Stimulated activated naive CD8-positive, alpha-beta T cell treated with anti-CD3 and anti-CD28 coated beads, Interleukin-15, amount 100 ng/mL, for 72 hours (primary cell): ENCODE measurements at regions not wholly inside any gene's neighbourhood (a gene's known extent, or its start where the extent isn't known, plus 50 kb on each side); places are given as distances from the start of the nearest gene placed in this dataset.
A peak's percentile ranks its signal among the peaks of the same experiment; 100 is the strongest.
"Not testable (repeated sequence)": the region's sequence is repeated elsewhere in the genome, so short reads cannot be mapped to it uniquely, and the experiment has no call there.

Experiments used
- ATAC-seq: fragments of 150-1000 bp; cut with Tn5 transposase; 2 replicates; pipeline ENCODE4 v1.10.0; 2021; ENCODE audit warnings: mild to moderate bottlenecking, moderate library complexity
- DNase-seq, 2 donors: peaks; one replicate each; pipeline ENCODE4 v3.0.0; 2021 to 2022
- H3K27ac Mint-ChIP-seq, 2 donors: one replicate each; pipeline ENCODE4 v1.8.0; 2022; ENCODE audit warnings: mild to moderate bottlenecking in 2 of 2, mixed read lengths in 2 of 2, moderate library complexity in 2 of 2
- H3K27me3 Mint-ChIP-seq: one replicate; pipeline ENCODE4 v1.8.0; 2022; ENCODE audit warnings: mixed read lengths
- H3K4me1 Mint-ChIP-seq: one replicate; pipeline ENCODE4 v1.8.0; 2022; ENCODE audit warnings: mild to moderate bottlenecking, mixed read lengths
- H3K4me3 Mint-ChIP-seq, 2 donors: one replicate each; pipeline ENCODE4 v1.8.0; 2022; ENCODE audit warnings: mild to moderate bottlenecking in 2 of 2, mixed read lengths in 2 of 2, moderate library complexity in 1 of 2
- H3K9me3 Mint-ChIP-seq, 2 donors: one replicate each; pipeline ENCODE4 v1.8.0; 2022; ENCODE audit warnings: mixed read lengths in 2 of 2

- Mint-ChIP-seq H3K4me3 (no peak overlapping the region), H3K4me1 (no peaks in the 10 kb centered on the region), H3K27ac (no peak overlapping the region), H3K27me3 (peaks cover 11% of the 10 kb centered on the region), H3K9me3 (no peaks in the 10 kb centered on the region)
- DNase-seq = no peak
- ATAC-seq = no peak
Measured at GRCh38 chr16:26532456-26532855, 534.3 kb upstream of the C16orf82 start.

GRCh38 chr16:26542198-26542597, 524.5 kb upstream of the C16orf82 start:
- DNase-seq (no peak), ATAC-seq (no peak)
- Mint-ChIP-seq H3K4me1 (no peaks in the 10 kb centered on the region), H3K27ac (no peak overlapping the region), H3K27me3 (no peaks in the 10 kb centered on the region), H3K9me3 (no peaks in the 10 kb centered on the region), H3K4me3 (no peak overlapping the region)

GRCh38 chr16:26546573-26546972, 520.2 kb upstream of the C16orf82 start:
- DNase-seq (no peak), ATAC-seq (no peak)
- H3K9me3 Mint-ChIP-seq = no peaks in the 10 kb centered on the region
- no peak overlapping the region for H3K27ac Mint-ChIP-seq
- no peak overlapping the region for H3K4me3 Mint-ChIP-seq
- H3K4me1 Mint-ChIP-seq = no peaks in the 10 kb centered on the region
- H3K27me3 Mint-ChIP-seq = peaks cover under 1% of the 10 kb centered on the region

- Mint-ChIP-seq H3K4me3 (no peak overlapping the region), H3K4me1 (no peaks in the 10 kb centered on the region), H3K27me3 (peaks cover 10% of the 10 kb centered on the region), H3K27ac (no peak overlapping the region), H3K9me3 (no peaks in the 10 kb centered on the region)
- no peak for DNase-seq
- no peak for ATAC-seq
Measured at GRCh38 chr16:26547681-26548080, 519.0 kb upstream of the C16orf82 start.

- peaks cover 21% of the 10 kb centered on the region for H3K27me3 Mint-ChIP-seq
- ATAC-seq = no peak
Measured at GRCh38 chr16:26550111-26550610, 516.6 kb upstream of the C16orf82 start.

GRCh38 chr16:26554030-26554429, 512.7 kb upstream of the C16orf82 start:
- Mint-ChIP-seq H3K4me3 (no peak overlapping the region), H3K9me3 (no peaks in the 10 kb centered on the region), H3K27me3 (peaks cover 50% of the 10 kb centered on the region), H3K27ac (peak overlapping the region in 1 of 2 donors; percentile 35), H3K4me1 (no peaks in the 10 kb centered on the region)
- no peak for ATAC-seq
- DNase-seq = no peak

More at GRCh38 chr16:26550111-26550610, 516.6 kb upstream of the C16orf82 start:
- no peaks in the 10 kb centered on the region for H3K9me3 Mint-ChIP-seq
- no peak overlapping the region for H3K4me3 Mint-ChIP-seq
- DNase-seq = no peak
- H3K27ac Mint-ChIP-seq = no peak overlapping the region
- no peaks in the 10 kb centered on the region for H3K4me1 Mint-ChIP-seq

- H3K27ac Mint-ChIP-seq = no peak overlapping the region
- DNase-seq = no peak
- no peaks in the 10 kb centered on the region for H3K4me1 Mint-ChIP-seq
- H3K27me3 Mint-ChIP-seq = peaks cover 66% of the 10 kb centered on the region
- H3K9me3 Mint-ChIP-seq = no peaks in the 10 kb centered on the region
- no peak overlapping the region for H3K4me3 Mint-ChIP-seq
- ATAC-seq = no peak
Measured at GRCh38 chr16:26561303-26561702, 505.4 kb upstream of the C16orf82 start.

GRCh38 chr16:26563018-26563417, 503.7 kb upstream of the C16orf82 start:
- DNase-seq (no peak), ATAC-seq (no peak)
- no peaks in the 10 kb centered on the region for H3K9me3 Mint-ChIP-seq
- no peak overlapping the region for H3K4me3 Mint-ChIP-seq
- H3K27me3 Mint-ChIP-seq = peaks cover 60% of the 10 kb centered on the region
- no peaks in the 10 kb centered on the region for H3K4me1 Mint-ChIP-seq
- no peak overlapping the region for H3K27ac Mint-ChIP-seq

GRCh38 chr16:26567356-26567755, 499.4 kb upstream of the C16orf82 start:
- H3K27ac Mint-ChIP-seq = no peak overlapping the region
- DNase-seq (no peak), ATAC-seq (no peak)
- H3K4me3 Mint-ChIP-seq = no peak overlapping the region
- H3K9me3 Mint-ChIP-seq = no peaks in the 10 kb centered on the region
- peaks cover 38% of the 10 kb centered on the region for H3K27me3 Mint-ChIP-seq
- H3K4me1 Mint-ChIP-seq = no peaks in the 10 kb centered on the region

GRCh38 chr16:26569793-26570192, 496.9 kb upstream of the C16orf82 start:
- Mint-ChIP-seq H3K27ac (no peak overlapping the region), H3K4me1 (no peaks in the 10 kb centered on the region), H3K9me3 (no peaks in the 10 kb centered on the region), H3K27me3 (peaks cover 43% of the 10 kb centered on the region), H3K4me3 (no peak overlapping the region)
- DNase-seq (peak; percentile 10 to 18), ATAC-seq (peak; percentile 75)

GRCh38 chr16:26578748-26579147, 488.0 kb upstream of the C16orf82 start:
- H3K9me3 Mint-ChIP-seq = peaks cover 0 to 7% of the 10 kb centered on the region in 2 donors
- no peak overlapping the region for H3K27ac Mint-ChIP-seq
- no peak overlapping the region for H3K4me3 Mint-ChIP-seq
- ATAC-seq (no peak), DNase-seq (no peak)
- no peaks in the 10 kb centered on the region for H3K4me1 Mint-ChIP-seq
- H3K27me3 Mint-ChIP-seq = peaks cover 52% of the 10 kb centered on the region

GRCh38 chr16:26583803-26584202, 482.9 kb upstream of the C16orf82 start:
- DNase-seq (no peak), ATAC-seq (no peak)
- Mint-ChIP-seq H3K27me3 (peaks cover 65% of the 10 kb centered on the region), H3K4me3 (no peak overlapping the region), H3K9me3 (peaks cover 22 to 30% of the 10 kb centered on the region in 2 donors), H3K4me1 (no peaks in the 10 kb centered on the region), H3K27ac (no peak overlapping the region)

GRCh38 chr16:26593700-26594099, 473.0 kb upstream of the C16orf82 start:
- Mint-ChIP-seq H3K27ac (peak overlapping the region; percentile 5 to 55), H3K4me3 (peak overlapping the region in 1 of 2 donors; percentile 14), H3K9me3 (no peaks in the 10 kb centered on the region), H3K4me1 (peaks cover 67% of the 10 kb centered on the region), H3K27me3 (peaks cover 32% of the 10 kb centered on the region)
- ATAC-seq (no peak), DNase-seq (no peak)

GRCh38 chr16:26594666-26595065, 472.1 kb upstream of the C16orf82 start:
- DNase-seq (no peak), ATAC-seq (no peak)
- H3K27me3 Mint-ChIP-seq = peaks cover 30% of the 10 kb centered on the region
- no peak overlapping the region for H3K27ac Mint-ChIP-seq
- H3K9me3 Mint-ChIP-seq = peaks cover 0 to 5% of the 10 kb centered on the region in 2 donors
- peak overlapping the region; percentile 9 to 23 for H3K4me3 Mint-ChIP-seq
- peaks cover 77% of the 10 kb centered on the region for H3K4me1 Mint-ChIP-seq

- H3K9me3 Mint-ChIP-seq = peaks cover 0 to 5% of the 10 kb centered on the region in 2 donors
- H3K27ac Mint-ChIP-seq = no peak overlapping the region
- ATAC-seq (no peak), DNase-seq (no peak)
- peaks cover 80% of the 10 kb centered on the region for H3K4me1 Mint-ChIP-seq
- H3K4me3 Mint-ChIP-seq = no peak overlapping the region
- H3K27me3 Mint-ChIP-seq = peaks cover 29% of the 10 kb centered on the region
Measured at GRCh38 chr16:26595199-26595598, 471.5 kb upstream of the C16orf82 start.

- Mint-ChIP-seq H3K4me1 (peaks cover 80% of the 10 kb centered on the region), H3K27ac (peak overlapping the region; percentile 48 to 77), H3K27me3 (peaks cover 21% of the 10 kb centered on the region)
- H3K9me3 Mint-ChIP-seq, H3K4me3 Mint-ChIP-seq, DNase-seq, ATAC-seq: not testable (repeated sequence)
Measured at GRCh38 chr16:26596033-26596432, 470.7 kb upstream of the C16orf82 start.

- Mint-ChIP-seq H3K4me1 (peaks cover 91% of the 10 kb centered on the region), H3K27ac (peak overlapping the region; percentile 68 to 95), H3K4me3 (peak overlapping the region; percentile 54 to 57), H3K27me3 (peaks cover 11% of the 10 kb centered on the region), H3K9me3 (peaks cover 0 to 9% of the 10 kb centered on the region in 2 donors)
- peak; percentile 95 for ATAC-seq
- peak; percentile 75 to 90 for DNase-seq
Measured at GRCh38 chr16:26598061-26598460, 468.7 kb upstream of the C16orf82 start.
